ENCODE measurements at regions not wholly inside any gene's neighbourhood (a gene's known extent, or its start where the extent isn't known, plus 50 kb on each side); places are given as distances from the start of the nearest gene placed in this dataset.

- no peak overlapping the region for H3K27ac ChIP-seq
- intact Hi-C loops (cut with DNase I), result no loop called here
- H3K4me1 ChIP-seq, result peaks cover 0 to 10% (median 0%) of the 10 kb centered on the region in 3 donors
- no peaks in the 10 kb centered on the region for H3K36me3 ChIP-seq
- DNase-seq, result no peak
- H3K9me3 ChIP-seq, result no peaks in the 10 kb centered on the region
- 83 to 85% methylated on average over 2 of the region's 2 CpGs for WGBS, 2 donors
- no peak overlapping the region for H3K4me3 ChIP-seq
- H3K27me3 ChIP-seq, result no peaks in the 10 kb centered on the region
- TF ChIP-seq POLR2A (IDR thresholded peaks at IDR 0.05) (no peak), CTCF (IDR thresholded peaks at IDR 0.05) (no peak)
These were observed 264.0 kb upstream of the IL12A start for GRCh38 chr3:159724627-159725026.

- no peaks in the 10 kb centered on the region for H3K9me3 ChIP-seq
- TF ChIP-seq POLR2A (IDR thresholded peaks at IDR 0.05) (no peak), CTCF (IDR thresholded peaks at IDR 0.05) (no peak)
- H3K27ac ChIP-seq, result no peak overlapping the region
- peaks cover 0 to 10% (median 0%) of the 10 kb centered on the region in 3 donors for H3K4me1 ChIP-seq
- no peaks in the 10 kb centered on the region for H3K27me3 ChIP-seq
- intact Hi-C loops (cut with DNase I), result no loop called here
- no peaks in the 10 kb centered on the region for H3K36me3 ChIP-seq
- no peak overlapping the region for H3K4me3 ChIP-seq
- 42 to 61% methylated on average over 7 of the region's 7 CpGs for WGBS, 2 donors
- DNase-seq, result no peak
These were observed 262.2 kb upstream of the IL12A start for GRCh38 chr3:159726231-159726964.

- H3K27me3 ChIP-seq, result no peaks in the 10 kb centered on the region
- DNase-seq, result no peak
- H3K36me3 ChIP-seq, result no peaks in the 10 kb centered on the region
- TF ChIP-seq POLR2A (IDR thresholded peaks at IDR 0.05) (no peak), CTCF (IDR thresholded peaks at IDR 0.05) (no peak)
- H3K27ac ChIP-seq, result no peak overlapping the region
- H3K4me3 ChIP-seq, result no peak overlapping the region
- no peaks in the 10 kb centered on the region for H3K9me3 ChIP-seq
- peaks cover 0 to 20% (median 7%) of the 10 kb centered on the region in 3 donors for H3K4me1 ChIP-seq
- intact Hi-C loops (cut with DNase I), result no loop called here
These were observed 261.1 kb upstream of the IL12A start for GRCh38 chr3:159727506-159727905.

GRCh38 chr3:159731254-159731653 is 257.4 kb upstream of the IL12A start:
- intact Hi-C loops (cut with DNase I), result no loop called here
- no peaks in the 10 kb centered on the region for H3K27me3 ChIP-seq
- TF ChIP-seq POLR2A (IDR thresholded peaks at IDR 0.05), result no peak
- no peak for TF ChIP-seq CTCF (IDR thresholded peaks at IDR 0.05)

GRCh38 chr3:159732172-159733111 is 256.2 kb upstream of the IL12A start:
- no peak for TF ChIP-seq POLR2A (IDR thresholded peaks at IDR 0.05)
- TF ChIP-seq CTCF (IDR thresholded peaks at IDR 0.05), result no peak
- 22 to 35% methylated on average over 6 of the region's 6 CpGs for WGBS, 2 donors
- Histone ChIP-seq H3K4me3 (peak overlapping the region in 3 of 4 donors; percentile 15 to 42 (median 31)), H3K36me3 (no peaks in the 10 kb centered on the region), H3K9me3 (no peaks in the 10 kb centered on the region), H3K27ac (peak overlapping the region; percentile 14 to 60 (median 27)), H3K4me1 (peaks cover 0 to 17% (median 7%) of the 10 kb centered on the region in 3 donors), H3K27me3 (no peaks in the 10 kb centered on the region)
- no peak for DNase-seq
- intact Hi-C loops (cut with DNase I), result no loop called here

More at GRCh38 chr3:159731254-159731653, 257.4 kb upstream of the IL12A start:
- Histone ChIP-seq H3K9me3 (no peaks in the 10 kb centered on the region), H3K4me3 (no peak overlapping the region), H3K36me3 (no peaks in the 10 kb centered on the region), H3K4me1 (peaks cover 0 to 22% (median 7%) of the 10 kb centered on the region in 3 donors), H3K27ac (no peak overlapping the region)
- no peak for DNase-seq
- 86 to 87% methylated on average over 6 of the region's 6 CpGs for WGBS, 2 donors
